CD4-positive, CD25-positive, alpha-beta regulatory T cell (primary cell): ENCODE measurements at regions not wholly inside any gene's neighbourhood (a gene's known extent, or its start where the extent isn't known, plus 50 kb on each side); places are given as distances from the start of the nearest gene placed in this dataset.
A peak's percentile ranks its signal among the peaks of the same experiment; 100 is the strongest.

Source experiments
- ATAC-seq, 2 donors: fragments of 150-1000 bp; cut with Tn5 transposase; one replicate each; pipeline ENCODE4 v1.10.0; 2021; ENCODE audit warnings: low read depth in 2 of 2, moderate number of reproducible peaks in 2 of 2, moderate library complexity in 1 of 2
- DNase-seq, 3 donors: peaks; one replicate each; pipeline versions ENCODE4 v3.0.0 to v3.0.0-alpha.2; 2012 to 2022; ENCODE audit warnings: mixed read lengths in 1 of 3
- H3K27ac ChIP-seq: one replicate; pipeline ENCODE4 v1.7.0; 2013; ENCODE audit warnings: mild to moderate bottlenecking, low read length; ENCODE audit not compliant: insufficient read depth, poor library complexity, severe bottlenecking
- H3K27me3 ChIP-seq: one replicate; pipeline ENCODE4 v1.7.0; 2013; ENCODE audit warnings: low read length; ENCODE audit not compliant: control insufficient read depth, insufficient read depth
- H3K36me3 ChIP-seq: one replicate; pipeline ENCODE4 v1.7.0; 2013; ENCODE audit warnings: mild to moderate bottlenecking, low read length, moderate library complexity; ENCODE audit not compliant: control insufficient read depth, insufficient read depth
- H3K4me1 ChIP-seq: 2 replicates; pipeline ENCODE4 v1.7.0; 2013; ENCODE audit warnings: mild to moderate bottlenecking, low read length; ENCODE audit not compliant: insufficient read depth, control insufficient read depth, poor library complexity, severe bottlenecking
- H3K4me3 ChIP-seq: one replicate; pipeline ENCODE4 v1.7.0; 2013; ENCODE audit warnings: low read depth, mild to moderate bottlenecking, low read length, moderate library complexity
- H3K9me3 ChIP-seq, 2 experiments: 1 replicate in 1 of 2; 2 replicates in 1 of 2; pipeline ENCODE4 v1.7.0; 2013; ENCODE audit warnings: low read length in 2 of 2, mild to moderate bottlenecking in 1 of 2, moderate library complexity in 1 of 2; ENCODE audit not compliant: control insufficient read depth in 2 of 2
- H3K27ac Mint-ChIP-seq, 3 donors: one replicate each; pipeline ENCODE4 v1.8.0; 2020 to 2022; ENCODE audit warnings: mild to moderate bottlenecking in 3 of 3, mixed read lengths in 3 of 3, moderate library complexity in 2 of 3
- H3K27me3 Mint-ChIP-seq: one replicate; pipeline ENCODE4 v1.8.0; 2022; ENCODE audit warnings: mild to moderate bottlenecking, mixed read lengths
- H3K36me3 Mint-ChIP-seq: one replicate; pipeline ENCODE4 v1.8.0; 2020; ENCODE audit warnings: mixed read lengths
- H3K4me1 Mint-ChIP-seq, 4 donors: one replicate each; pipeline ENCODE4 v1.8.0; 2020 to 2022; ENCODE audit warnings: mixed read lengths in 4 of 4, mild to moderate bottlenecking in 1 of 4
- H3K4me3 Mint-ChIP-seq, 4 donors: one replicate each; pipeline ENCODE4 v1.8.0; 2020 to 2022; ENCODE audit warnings: mild to moderate bottlenecking in 4 of 4, mixed read lengths in 4 of 4, moderate library complexity in 3 of 4
- H3K9me3 Mint-ChIP-seq, 7 donors: one replicate each; pipeline ENCODE4 v1.8.0; 2020 to 2022; ENCODE audit warnings: mixed read lengths in 7 of 7, mild to moderate bottlenecking in 3 of 7, moderate library complexity in 2 of 7

DNA sequence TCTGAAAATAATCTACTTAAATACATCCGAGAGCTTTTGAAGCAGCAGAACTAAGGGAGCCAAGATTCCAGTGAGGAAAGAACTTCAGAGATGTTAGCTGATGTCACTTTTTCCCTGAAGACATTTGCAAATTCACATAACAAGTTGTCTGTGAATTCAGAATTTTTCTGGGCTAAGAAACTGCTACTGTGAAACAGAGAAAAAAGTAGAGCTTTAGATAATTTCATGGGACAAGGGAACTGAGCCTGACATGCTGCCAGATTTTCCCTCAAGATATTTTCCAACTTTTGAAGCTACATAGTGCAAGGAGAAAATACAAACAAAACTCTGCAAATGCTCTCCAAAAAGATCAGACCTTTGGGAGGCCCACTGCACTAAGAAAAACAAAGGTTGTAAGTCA is 484.2 kb downstream of the ANKRD7 start:
- Mint-ChIP-seq H3K27me3 (no peaks in the 10 kb centered on the region), H3K36me3 (no peaks in the 10 kb centered on the region), H3K9me3 (peaks cover 0 to 2% (median 0%) of the 10 kb centered on the region in 7 donors), H3K27ac (no peak overlapping the region), H3K4me3 (no peak overlapping the region), H3K4me1 (no peaks in the 10 kb centered on the region)
- Histone ChIP-seq H3K4me1 (no peaks in the 10 kb centered on the region), H3K27ac (no peak overlapping the region), H3K9me3 (peaks cover 0 to 2% of the 10 kb centered on the region in 2 experiments), H3K36me3 (no peaks in the 10 kb centered on the region), H3K27me3 (no peaks in the 10 kb centered on the region), H3K4me3 (no peak overlapping the region)
- ATAC-seq = no peak
- DNase-seq = no peak

DNA sequence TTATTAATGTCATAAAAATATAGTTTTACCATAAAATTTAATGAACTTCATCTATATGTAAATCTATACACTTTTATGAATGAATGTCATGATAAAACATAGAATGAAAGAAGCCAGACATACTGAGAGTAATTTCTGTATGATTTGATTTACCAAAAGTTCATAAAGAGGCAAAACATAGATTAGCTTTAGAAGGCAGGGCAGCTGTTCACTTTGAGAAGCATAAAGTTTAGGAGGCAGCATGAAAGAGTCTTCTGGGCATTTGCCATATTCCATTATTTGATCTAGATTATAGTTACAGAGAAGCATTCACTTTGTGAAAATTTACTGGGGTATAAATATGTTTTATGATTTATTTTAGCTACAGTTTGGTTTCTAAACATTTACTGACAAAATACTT is 487.2 kb downstream of the ANKRD7 start:
- H3K4me1 Mint-ChIP-seq = no peaks in the 10 kb centered on the region
- no peak for ATAC-seq
- H3K36me3 ChIP-seq = no peaks in the 10 kb centered on the region

DNA sequence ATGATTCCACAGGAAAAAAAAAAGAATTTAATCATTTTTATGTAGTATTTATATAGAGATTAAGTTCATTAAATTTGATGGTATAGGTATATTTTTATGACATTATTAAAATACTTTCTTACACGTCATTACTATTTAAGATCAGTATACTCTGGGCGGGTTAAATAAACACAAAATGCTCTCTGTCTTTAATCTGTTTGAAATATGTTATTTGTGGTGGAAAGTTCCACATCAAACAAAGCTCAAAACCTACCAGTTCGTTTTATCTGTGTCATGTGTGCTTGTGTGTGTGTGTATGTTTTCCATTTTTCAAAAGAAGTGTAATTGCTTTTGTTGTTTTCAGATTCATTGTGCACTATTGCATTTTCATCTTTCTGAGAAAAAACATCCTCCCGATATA is 488.5 kb downstream of the ANKRD7 start:
- H3K36me3 Mint-ChIP-seq = no peaks in the 10 kb centered on the region
- H3K9me3 ChIP-seq = no peaks in the 10 kb centered on the region

More for the DNA sequence above, 487.2 kb downstream of the ANKRD7 start:
- no peak for DNase-seq
- H3K36me3 Mint-ChIP-seq = no peaks in the 10 kb centered on the region
- no peak overlapping the region for H3K4me3 Mint-ChIP-seq
- Histone ChIP-seq H3K9me3 (no peaks in the 10 kb centered on the region), H3K27me3 (no peaks in the 10 kb centered on the region), H3K27ac (no peak overlapping the region), H3K4me1 (no peaks in the 10 kb centered on the region), H3K4me3 (no peak overlapping the region)
- no peak overlapping the region for H3K27ac Mint-ChIP-seq
- peaks cover 0 to 2% (median 0%) of the 10 kb centered on the region in 7 donors for H3K9me3 Mint-ChIP-seq
- no peaks in the 10 kb centered on the region for H3K27me3 Mint-ChIP-seq

DNA sequence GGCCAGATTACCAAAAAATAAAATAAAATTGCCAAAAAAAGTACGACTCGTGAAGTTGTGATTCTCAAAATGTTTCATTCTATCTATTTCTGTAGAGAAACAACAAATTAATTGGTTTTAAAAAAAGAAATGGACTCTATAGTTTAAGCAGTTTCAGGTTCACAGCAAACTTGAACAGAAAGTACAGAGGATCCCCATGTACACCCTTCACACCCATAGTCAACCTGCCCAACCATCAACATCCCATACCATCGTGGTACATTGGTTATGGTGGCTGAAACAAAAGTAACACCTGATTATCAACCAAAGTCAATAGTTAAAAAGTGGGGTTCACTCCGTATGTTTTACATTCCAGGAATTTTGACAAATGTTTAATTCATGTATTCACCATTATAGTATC is 496.1 kb downstream of the ANKRD7 start:
- Histone ChIP-seq H3K9me3 (no peaks in the 10 kb centered on the region), H3K27me3 (no peaks in the 10 kb centered on the region), H3K4me3 (no peak overlapping the region), H3K4me1 (no peaks in the 10 kb centered on the region), H3K36me3 (no peaks in the 10 kb centered on the region), H3K27ac (no peak overlapping the region)
- H3K4me3 Mint-ChIP-seq = no peak overlapping the region
- H3K27me3 Mint-ChIP-seq = no peaks in the 10 kb centered on the region
- ATAC-seq = no peak
- DNase-seq = no peak
- peaks cover 0 to 8% (median 2%) of the 10 kb centered on the region in 7 donors for H3K9me3 Mint-ChIP-seq
- H3K4me1 Mint-ChIP-seq = no peaks in the 10 kb centered on the region
- H3K36me3 Mint-ChIP-seq = no peaks in the 10 kb centered on the region
- H3K27ac Mint-ChIP-seq = no peak overlapping the region

More for the DNA sequence above, 488.5 kb downstream of the ANKRD7 start:
- Histone ChIP-seq H3K36me3 (no peaks in the 10 kb centered on the region), H3K4me3 (no peak overlapping the region), H3K4me1 (no peaks in the 10 kb centered on the region), H3K27ac (no peak overlapping the region), H3K27me3 (no peaks in the 10 kb centered on the region)
- H3K27me3 Mint-ChIP-seq = no peaks in the 10 kb centered on the region
- no peak for DNase-seq
- peaks cover 0 to 3% (median 0%) of the 10 kb centered on the region in 7 donors for H3K9me3 Mint-ChIP-seq
- ATAC-seq = no peak
- H3K4me1 Mint-ChIP-seq = no peaks in the 10 kb centered on the region
- no peak overlapping the region for H3K4me3 Mint-ChIP-seq
- H3K27ac Mint-ChIP-seq = no peak overlapping the region

DNA sequence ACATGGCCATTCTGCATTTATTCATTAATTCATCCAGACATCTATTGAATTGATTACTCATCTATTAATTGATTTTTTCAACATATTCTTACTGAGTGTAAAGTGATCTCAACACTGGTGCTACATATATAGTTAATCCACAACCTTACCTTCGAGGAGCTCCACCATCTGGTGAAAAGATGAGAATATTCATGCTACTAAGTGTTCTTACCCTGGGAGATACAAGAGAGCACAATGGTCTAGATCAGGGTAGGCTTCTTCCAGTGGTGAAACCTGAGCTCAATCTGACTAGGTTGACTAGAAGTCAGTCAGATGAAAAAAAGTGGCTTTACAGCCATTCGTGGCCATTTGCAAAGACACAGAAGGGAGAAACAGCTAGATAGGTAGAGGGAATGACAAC is 507.4 kb downstream of the ANKRD7 start:
- H3K36me3 Mint-ChIP-seq = no peaks in the 10 kb centered on the region
- DNase-seq (no peak), ATAC-seq (no peak)
- no peaks in the 10 kb centered on the region for H3K4me1 ChIP-seq
- peaks cover 1 to 9% (median 8%) of the 10 kb centered on the region in 7 donors for H3K9me3 Mint-ChIP-seq
- no peak overlapping the region for H3K27ac ChIP-seq
- no peaks in the 10 kb centered on the region for H3K36me3 ChIP-seq
- no peak overlapping the region for H3K4me3 Mint-ChIP-seq
- H3K4me1 Mint-ChIP-seq = no peaks in the 10 kb centered on the region
- H3K27me3 ChIP-seq = no peaks in the 10 kb centered on the region
- peak overlapping the region in 1 of 3 donors; percentile 3 for H3K27ac Mint-ChIP-seq
- H3K9me3 ChIP-seq = peaks cover 0 to 2% of the 10 kb centered on the region in 2 experiments
- no peaks in the 10 kb centered on the region for H3K27me3 Mint-ChIP-seq
- no peak overlapping the region for H3K4me3 ChIP-seq

DNA sequence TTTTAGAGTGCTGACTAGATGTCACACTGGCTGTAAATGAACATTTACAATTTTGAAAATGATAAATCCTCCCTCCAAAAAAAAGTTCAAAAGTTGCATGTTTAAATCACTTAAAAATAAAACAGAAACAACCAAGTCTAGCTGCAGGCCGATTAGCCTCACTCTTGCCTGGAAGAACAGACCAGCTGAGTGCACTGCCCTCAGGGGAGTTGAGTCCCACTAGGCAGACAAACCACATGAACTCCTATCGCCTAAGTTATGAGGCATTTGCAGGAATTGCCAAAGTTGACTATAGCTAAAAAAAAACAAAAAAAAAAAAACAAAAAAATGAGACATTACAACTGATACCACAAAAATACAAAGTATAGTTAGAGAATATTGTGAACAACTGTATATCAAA is 510.0 kb downstream of the ANKRD7 start:
- Mint-ChIP-seq H3K9me3 (peaks cover 0 to 9% (median 4%) of the 10 kb centered on the region in 7 donors), H3K27me3 (no peaks in the 10 kb centered on the region), H3K4me3 (no peak overlapping the region), H3K27ac (no peak overlapping the region), H3K4me1 (no peaks in the 10 kb centered on the region), H3K36me3 (no peaks in the 10 kb centered on the region)
- DNase-seq (no peak), ATAC-seq (no peak)
- H3K4me3 ChIP-seq = no peak overlapping the region
- H3K27me3 ChIP-seq = no peaks in the 10 kb centered on the region
- H3K27ac ChIP-seq = no peak overlapping the region
- no peaks in the 10 kb centered on the region for H3K4me1 ChIP-seq
- no peaks in the 10 kb centered on the region for H3K9me3 ChIP-seq
- no peaks in the 10 kb centered on the region for H3K36me3 ChIP-seq

DNA sequence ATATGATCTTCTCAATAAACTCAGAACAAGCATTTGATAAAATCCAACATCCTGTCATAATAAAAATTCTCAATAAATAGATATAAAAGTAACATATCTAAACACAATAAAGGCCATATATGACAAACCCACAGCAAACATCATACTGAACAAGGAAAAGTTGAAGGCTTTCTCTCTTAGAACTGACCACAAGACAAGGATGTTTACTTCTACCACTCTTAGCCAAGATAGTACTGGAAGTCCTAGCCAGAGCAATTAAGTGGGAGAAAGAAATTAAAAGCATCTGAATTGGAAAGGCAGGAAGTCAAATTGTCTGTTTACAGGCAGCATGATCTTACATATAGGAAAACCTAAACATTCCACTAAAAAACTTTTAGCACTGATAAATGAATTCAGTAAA is 510.9 kb downstream of the ANKRD7 start:
- ATAC-seq (no peak), DNase-seq (no peak)
- no peaks in the 10 kb centered on the region for H3K9me3 ChIP-seq
- H3K9me3 Mint-ChIP-seq = peaks cover 3 to 13% (median 4%) of the 10 kb centered on the region in 7 donors
- H3K27me3 ChIP-seq = no peaks in the 10 kb centered on the region
- no peak overlapping the region for H3K4me3 Mint-ChIP-seq
- no peaks in the 10 kb centered on the region for H3K36me3 ChIP-seq
- H3K36me3 Mint-ChIP-seq = no peaks in the 10 kb centered on the region
- H3K4me1 ChIP-seq = no peaks in the 10 kb centered on the region
- H3K27ac ChIP-seq = no peak overlapping the region
- H3K27me3 Mint-ChIP-seq = no peaks in the 10 kb centered on the region
- no peaks in the 10 kb centered on the region for H3K4me1 Mint-ChIP-seq
- no peak overlapping the region for H3K4me3 ChIP-seq
- no peak overlapping the region for H3K27ac Mint-ChIP-seq

DNA sequence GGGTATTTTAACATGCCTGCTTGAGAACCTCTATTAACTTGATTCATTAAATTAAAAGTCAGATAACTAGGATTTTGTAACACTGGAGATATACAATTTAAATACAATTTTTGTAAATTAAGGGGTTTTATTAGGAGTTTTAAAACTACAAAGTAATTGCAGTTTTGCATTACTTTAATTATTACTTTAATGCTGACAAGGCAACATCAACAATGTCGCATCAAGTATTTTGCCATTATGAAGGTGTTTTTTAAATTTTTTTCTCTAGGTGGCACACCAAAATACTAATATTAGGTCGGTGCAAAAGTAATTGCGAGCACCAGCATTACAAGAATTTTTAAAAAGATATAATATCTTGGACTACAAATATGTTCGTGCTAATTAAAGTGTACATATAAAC is 513.4 kb downstream of the ANKRD7 start:
- Histone ChIP-seq H3K4me3 (no peak overlapping the region), H3K27ac (no peak overlapping the region), H3K9me3 (no peaks in the 10 kb centered on the region), H3K36me3 (no peaks in the 10 kb centered on the region), H3K4me1 (no peaks in the 10 kb centered on the region), H3K27me3 (no peaks in the 10 kb centered on the region)
- no peaks in the 10 kb centered on the region for H3K36me3 Mint-ChIP-seq
- no peak overlapping the region for H3K4me3 Mint-ChIP-seq
- no peaks in the 10 kb centered on the region for H3K27me3 Mint-ChIP-seq
- no peaks in the 10 kb centered on the region for H3K4me1 Mint-ChIP-seq
- DNase-seq (no peak), ATAC-seq (no peak)
- peaks cover 3 to 11% (median 4%) of the 10 kb centered on the region in 7 donors for H3K9me3 Mint-ChIP-seq
- no peak overlapping the region for H3K27ac Mint-ChIP-seq
